Epithelial cell of proximal tubule (primary cell): ENCODE measurements at regions not wholly inside any gene's neighbourhood (a gene's known extent, or its start where the extent isn't known, plus 50 kb on each side); places are given as distances from the start of the nearest gene placed in this dataset.

Experiments used
- DNase-seq: peaks from one replicate; pipeline ENCODE4 v3.0.0-alpha.2; 2011; ENCODE audit warnings: low read depth
- H3K4me3 ChIP-seq: 2 replicates; pipeline ENCODE4 v1.5.1; 2011; ENCODE audit warnings: low read depth, mild to moderate bottlenecking, low read length
- TF ChIP-seq, protein P1 (sequence below): conservative IDR thresholded peaks from 2 replicates; pipeline ENCODE4 v1.5.1; 2012; ENCODE audit warnings: low read depth, mild to moderate bottlenecking, low read length

DNA sequence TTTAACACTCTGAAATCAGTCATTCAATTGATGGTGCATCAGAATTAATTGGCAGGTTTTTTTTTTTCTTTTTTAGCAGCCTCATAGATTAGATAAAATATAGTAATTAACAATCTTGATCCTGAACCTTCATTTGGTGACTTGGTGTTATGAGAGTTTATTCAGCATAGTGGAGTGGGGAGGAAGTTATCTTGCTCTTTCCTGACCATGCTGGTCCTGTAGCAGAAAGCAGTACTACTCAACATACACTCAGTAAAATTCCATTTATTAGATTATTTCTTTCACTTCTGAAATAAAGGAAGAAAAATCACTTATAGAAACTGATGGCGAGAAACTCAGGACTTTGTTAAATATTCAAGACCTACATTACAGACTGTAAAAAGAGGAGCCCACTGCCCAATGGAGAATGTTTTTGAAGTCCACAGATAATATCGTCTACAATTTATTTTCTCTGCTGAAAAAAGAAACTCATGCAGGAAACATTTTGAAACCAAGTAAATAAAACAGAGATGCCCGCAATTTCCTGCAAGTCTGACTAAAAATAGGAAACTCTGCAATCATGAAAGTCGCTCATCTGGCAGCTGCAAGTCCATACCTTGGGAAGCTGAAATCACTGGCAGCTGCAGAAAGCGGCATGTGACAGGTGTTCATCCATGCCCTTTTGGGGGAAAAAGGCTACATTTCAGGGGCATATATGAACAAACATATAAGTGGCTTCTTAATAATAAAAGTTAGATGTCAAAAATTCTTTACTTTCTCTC lies 233.2 kb upstream of the RFX3 start:
- TF ChIP-seq, protein P1, sequence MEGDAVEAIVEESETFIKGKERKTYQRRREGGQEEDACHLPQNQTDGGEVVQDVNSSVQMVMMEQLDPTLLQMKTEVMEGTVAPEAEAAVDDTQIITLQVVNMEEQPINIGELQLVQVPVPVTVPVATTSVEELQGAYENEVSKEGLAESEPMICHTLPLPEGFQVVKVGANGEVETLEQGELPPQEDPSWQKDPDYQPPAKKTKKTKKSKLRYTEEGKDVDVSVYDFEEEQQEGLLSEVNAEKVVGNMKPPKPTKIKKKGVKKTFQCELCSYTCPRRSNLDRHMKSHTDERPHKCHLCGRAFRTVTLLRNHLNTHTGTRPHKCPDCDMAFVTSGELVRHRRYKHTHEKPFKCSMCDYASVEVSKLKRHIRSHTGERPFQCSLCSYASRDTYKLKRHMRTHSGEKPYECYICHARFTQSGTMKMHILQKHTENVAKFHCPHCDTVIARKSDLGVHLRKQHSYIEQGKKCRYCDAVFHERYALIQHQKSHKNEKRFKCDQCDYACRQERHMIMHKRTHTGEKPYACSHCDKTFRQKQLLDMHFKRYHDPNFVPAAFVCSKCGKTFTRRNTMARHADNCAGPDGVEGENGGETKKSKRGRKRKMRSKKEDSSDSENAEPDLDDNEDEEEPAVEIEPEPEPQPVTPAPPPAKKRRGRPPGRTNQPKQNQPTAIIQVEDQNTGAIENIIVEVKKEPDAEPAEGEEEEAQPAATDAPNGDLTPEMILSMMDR: no peak
- H3K4me3 ChIP-seq: no peak overlapping the region
- DNase-seq: no peak

DNA sequence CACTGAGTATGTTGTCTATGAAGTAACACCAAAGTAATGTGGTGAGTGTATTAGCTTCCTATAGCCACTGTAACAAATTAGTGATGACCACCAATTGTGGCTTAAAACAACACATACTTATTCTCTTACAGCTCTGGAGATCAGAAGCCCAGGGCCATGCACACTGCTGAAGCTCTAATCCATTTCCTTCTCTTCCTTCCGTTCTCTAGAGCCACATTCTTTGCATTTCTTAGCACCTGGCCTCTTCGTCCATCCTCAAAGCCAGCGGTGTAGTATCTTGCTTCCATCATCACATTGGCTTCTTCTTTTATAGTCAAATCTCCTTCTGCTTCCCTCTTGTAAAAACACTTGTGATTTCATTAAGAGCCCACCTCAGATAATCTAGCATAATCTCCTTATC lies 230.3 kb upstream of the RFX3 start:
- no peak for DNase-seq
- no peak overlapping the region for H3K4me3 ChIP-seq
- TF ChIP-seq, protein P1: no peak

DNA sequence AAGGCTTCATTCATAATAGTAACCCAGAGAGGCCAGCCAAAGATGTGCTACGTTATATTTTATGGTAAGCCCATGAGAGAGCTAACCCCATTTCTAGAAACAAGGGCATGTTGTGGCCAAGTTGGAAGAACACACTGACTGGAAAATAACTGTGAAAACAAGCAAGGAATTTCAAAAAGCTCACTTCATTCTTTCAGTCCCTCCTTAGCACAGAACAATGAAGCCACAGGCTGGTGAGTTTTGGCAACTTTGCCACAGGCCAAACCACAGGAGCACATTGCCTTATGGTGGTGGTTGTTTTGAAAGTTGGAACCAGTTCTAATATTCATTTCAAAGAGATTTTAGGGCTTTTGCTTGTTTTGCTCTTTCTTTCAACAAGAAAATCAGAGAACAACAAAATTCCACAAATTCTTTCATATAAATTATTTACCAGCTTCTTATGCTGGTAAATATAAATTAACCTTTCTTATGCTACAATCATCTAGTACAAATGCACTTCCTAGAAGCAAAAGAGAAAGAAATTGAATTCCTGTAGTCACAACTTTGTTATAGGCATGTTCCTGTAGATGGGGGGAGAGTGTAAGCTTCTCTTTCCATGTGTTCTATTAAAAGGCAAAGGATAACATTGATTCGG lies 225.4 kb upstream of the RFX3 start:
- peak; percentile 85 for DNase-seq
- TF ChIP-seq, protein P1: peak; percentile 37
- no peak overlapping the region for H3K4me3 ChIP-seq

DNA sequence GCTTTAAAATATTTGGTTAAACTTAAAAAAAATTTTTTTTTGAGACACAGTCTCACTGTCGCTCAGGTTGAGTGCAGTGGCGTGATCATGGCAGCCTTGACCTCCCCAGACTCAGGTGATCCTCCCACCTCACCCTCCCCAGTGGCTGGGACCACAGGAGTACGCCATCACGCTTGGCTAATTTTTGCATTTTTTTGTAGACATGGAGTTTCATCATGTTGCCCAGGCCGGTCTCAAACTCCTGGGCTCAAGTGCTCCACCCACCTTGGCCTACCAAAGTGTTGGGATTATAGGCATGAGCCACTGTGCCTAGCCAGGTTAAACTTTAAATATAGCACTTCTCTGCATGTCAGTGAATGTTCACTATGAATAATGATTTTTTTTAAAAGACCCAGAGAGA lies 224.5 kb upstream of the RFX3 start:
- no peak overlapping the region for H3K4me3 ChIP-seq
- DNase-seq: no peak
- TF ChIP-seq, protein P1: no peak

DNA sequence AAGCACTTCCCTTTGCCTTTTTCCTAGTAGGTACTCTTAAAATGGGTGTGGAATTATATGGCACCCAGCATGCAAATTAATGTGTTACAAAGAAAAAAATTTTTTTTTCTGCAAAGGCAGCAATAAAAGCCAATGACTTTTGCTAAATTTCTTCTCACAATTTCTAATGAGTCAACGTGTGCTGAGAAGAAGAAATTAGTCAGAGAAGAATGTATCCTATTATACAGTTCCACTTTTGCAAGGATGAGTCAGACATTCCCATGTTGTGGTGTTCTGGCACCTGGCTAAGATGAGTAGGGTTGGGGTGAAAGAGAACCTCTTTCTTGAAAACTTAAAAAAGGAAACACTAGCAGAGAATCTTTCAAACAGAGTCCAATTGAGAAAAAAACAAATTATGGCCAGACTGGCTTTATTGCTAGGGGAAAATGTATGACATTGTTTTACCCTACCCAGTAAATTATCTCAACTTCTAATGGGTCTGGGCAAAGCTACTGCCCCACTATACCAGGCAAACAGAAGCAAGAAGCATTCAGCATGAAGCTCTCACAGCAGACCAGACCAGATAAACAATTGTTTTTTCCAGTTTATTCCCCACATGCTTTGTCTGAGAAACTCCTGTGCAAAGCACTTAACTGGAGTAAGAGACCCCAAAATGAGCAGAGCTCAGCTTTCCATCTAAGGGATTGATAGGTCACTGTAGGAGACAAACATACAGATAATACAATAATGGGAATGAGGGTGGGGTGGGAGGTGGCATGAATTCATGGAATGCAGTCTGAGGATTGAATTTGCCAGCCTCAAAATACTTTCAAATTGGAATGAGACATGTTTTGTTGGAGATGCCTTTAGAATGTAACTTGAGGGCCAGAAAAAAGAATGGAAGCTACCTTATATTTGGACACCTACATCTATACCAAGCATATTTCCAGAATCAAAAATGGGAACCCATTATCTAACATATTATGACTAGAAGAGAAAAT lies 220.8 kb upstream of the RFX3 start:
- TF ChIP-seq, protein P1: no peak
- peak; percentile 88 for DNase-seq
- H3K4me3 ChIP-seq: no peak overlapping the region

DNA sequence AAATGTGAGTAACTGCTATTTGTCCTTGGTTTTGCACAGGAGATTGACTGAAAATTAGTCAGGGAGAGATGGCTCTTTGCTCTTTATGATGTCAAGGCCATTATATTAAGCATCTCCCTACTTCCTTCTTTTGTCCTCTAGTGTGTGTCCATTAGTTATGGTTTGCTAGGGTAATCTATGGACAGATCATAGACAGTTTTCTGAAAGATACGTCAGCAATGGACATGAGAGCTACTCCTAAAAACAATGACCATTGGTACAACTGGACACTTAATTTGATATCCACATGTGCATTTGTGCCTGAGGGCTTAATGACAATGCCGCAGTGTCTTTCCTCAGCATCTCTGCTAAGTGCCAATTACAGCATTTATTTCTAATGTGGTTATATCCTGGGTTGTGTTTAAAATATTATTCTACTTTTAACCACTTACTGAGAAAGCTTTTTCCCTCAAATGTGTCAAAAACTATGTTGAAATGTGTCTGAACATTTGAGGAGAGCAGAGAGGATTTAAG lies 218.2 kb upstream of the RFX3 start:
- no peak overlapping the region for H3K4me3 ChIP-seq
- DNase-seq: no peak
- TF ChIP-seq, protein P1: no peak
